ENCODE measurements at regions not wholly inside any gene's neighbourhood (a gene's known extent, or its start where the extent isn't known, plus 50 kb on each side); places are given as distances from the start of the nearest gene placed in this dataset.

DNA sequence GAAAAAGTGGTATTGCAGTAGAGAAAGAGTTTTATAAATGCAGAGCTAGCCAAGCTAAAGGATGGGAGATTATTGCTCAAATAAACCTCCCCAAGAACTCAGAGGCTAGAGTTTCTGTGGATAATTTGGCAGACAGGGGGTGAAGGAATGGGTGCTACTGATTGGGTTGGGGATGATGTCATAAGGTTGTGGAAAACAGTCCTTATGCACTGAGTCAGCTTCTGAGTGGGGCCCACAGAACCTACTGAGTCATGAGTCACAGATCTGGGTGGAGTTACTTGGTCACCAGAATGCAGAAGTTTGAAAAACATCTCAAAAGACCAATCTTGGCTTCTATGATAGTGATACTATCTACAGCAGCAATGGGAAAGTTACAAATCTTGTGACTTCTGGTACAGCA lies 1146.7 kb downstream of the TYW1 start:
- TF ChIP-seq, protein P1, sequence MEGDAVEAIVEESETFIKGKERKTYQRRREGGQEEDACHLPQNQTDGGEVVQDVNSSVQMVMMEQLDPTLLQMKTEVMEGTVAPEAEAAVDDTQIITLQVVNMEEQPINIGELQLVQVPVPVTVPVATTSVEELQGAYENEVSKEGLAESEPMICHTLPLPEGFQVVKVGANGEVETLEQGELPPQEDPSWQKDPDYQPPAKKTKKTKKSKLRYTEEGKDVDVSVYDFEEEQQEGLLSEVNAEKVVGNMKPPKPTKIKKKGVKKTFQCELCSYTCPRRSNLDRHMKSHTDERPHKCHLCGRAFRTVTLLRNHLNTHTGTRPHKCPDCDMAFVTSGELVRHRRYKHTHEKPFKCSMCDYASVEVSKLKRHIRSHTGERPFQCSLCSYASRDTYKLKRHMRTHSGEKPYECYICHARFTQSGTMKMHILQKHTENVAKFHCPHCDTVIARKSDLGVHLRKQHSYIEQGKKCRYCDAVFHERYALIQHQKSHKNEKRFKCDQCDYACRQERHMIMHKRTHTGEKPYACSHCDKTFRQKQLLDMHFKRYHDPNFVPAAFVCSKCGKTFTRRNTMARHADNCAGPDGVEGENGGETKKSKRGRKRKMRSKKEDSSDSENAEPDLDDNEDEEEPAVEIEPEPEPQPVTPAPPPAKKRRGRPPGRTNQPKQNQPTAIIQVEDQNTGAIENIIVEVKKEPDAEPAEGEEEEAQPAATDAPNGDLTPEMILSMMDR (IDR thresholded peaks at IDR 0.05; ENCODE audit: low read depth, low read length, poor library complexity, severe bottlenecking) = no peak
- TF ChIP-seq EZH2phosphoT487 (IDR thresholded peaks at IDR 0.05; ENCODE audit: borderline replicate concordance, low read length) = no peak

Measured in DOHH2 (cell line).